HepG2 (cell line): ENCODE measurements at regions not wholly inside any gene's neighbourhood (a gene's known extent, or its start where the extent isn't known, plus 50 kb on each side); places are given as distances from the start of the nearest gene placed in this dataset.

ENCODE experiments used
- ATAC-seq: fragments of 200-7000 bp; cut with Tn5 transposase; 3 replicates; pipeline ENCODE4 v1.9.1; 2020; ENCODE audit warnings: mild to moderate bottlenecking, moderate library complexity
- BruUV-seq: library from RNA; stranded (reverse); fragments of 400-500 nt; replicated peaks from 2 replicates; lab custom pipeline; 2021; lab: Mats Ljungman, UMichigan
- CTCF ChIA-PET: fragments of 300-600 bp; formaldehyde crosslinking; extraction: SDS; loops from one replicate; lab custom pipeline; 2021; ENCODE audit warnings: low total read pairs, inconsistent platforms, low intra/inter-chr PET ratio; lab: Yijun Ruan, JAX
- POLR2A ChIA-PET: fragments of 350-600 bp; sonication (Branson Sonifier 250); formaldehyde crosslinking; loops from one replicate; lab custom pipeline; 2020; ENCODE audit warnings: antibody characterized with exemption, inconsistent platforms; lab: Yijun Ruan, JAX
- DNase-seq: peaks from one replicate; pipeline ENCODE4 v3.0.0-alpha.2; 2015; ENCODE audit warnings: low spot score
- FAIRE-seq: peaks from 3 replicates; lab custom pipeline; 2011; peaks lifted over from hg19 to GRCh38; lab: Jason Lieb, UNC
- H2AFZ ChIP-seq: one replicate; pipeline ENCODE4 v1.6.1; 2011; ENCODE audit warnings: low read length, inconsistent platforms
- H3K27ac ChIP-seq: fragments of 300-600 bp; 3 replicates; pipeline ENCODE4 v1.8.0; 2011; ENCODE audit warnings: mixed run types, mild to moderate bottlenecking, mixed read lengths, low read length, inconsistent platforms; ENCODE audit not compliant: insufficient read depth; ENCODE audit errors: extremely low read length
- H3K27me3 ChIP-seq, 2 experiments: fragments of 200-600 bp in 1 of 2; 2 replicates in 1 of 2; 3 replicates in 1 of 2; pipeline versions ENCODE4 v1.6.0 to v1.8.0; 2011; ENCODE audit warnings: low read length in 2 of 2, mild to moderate bottlenecking in 2 of 2, moderate library complexity in 2 of 2, inconsistent platforms in 1 of 2; ENCODE audit not compliant: insufficient read depth in 2 of 2, control insufficient read depth in 1 of 2
- H3K36me3 ChIP-seq, 2 experiments: fragments of 200-600 bp in 1 of 2; replicated peaks in 1 of 2; 2 replicates in 1 of 2; 3 replicates in 1 of 2; pipeline versions ENCODE4 v1.5.1 to v1.8.0; 2011; ENCODE audit warnings: low read length in 2 of 2, inconsistent platforms in 1 of 2; ENCODE audit not compliant: insufficient read depth in 2 of 2, control insufficient read depth in 1 of 2
- H3K4me1 ChIP-seq: 2 replicates; pipeline ENCODE4 v1.5.1; 2012; ENCODE audit warnings: low read length, inconsistent platforms; ENCODE audit not compliant: insufficient read depth
- H3K4me2 ChIP-seq: 2 replicates; pipeline ENCODE4 v1.6.0; 2011; ENCODE audit warnings: low read depth, low read length, inconsistent platforms
- H3K4me3 ChIP-seq, 3 experiments: fragments of 200-600 bp in 1 of 3; sonication (generic), shearing (Covaris generic) in 1 of 3; replicated peaks in 1 of 3; 2 replicates each; pipeline ENCODE4 v1.5.1; 2011 to 2016; ENCODE audit warnings: low read length in 3 of 3, inconsistent platforms in 2 of 3, low read depth in 2 of 3, mild to moderate bottlenecking in 2 of 3, control low read depth in 1 of 3, mixed read lengths in 1 of 3; ENCODE audit not compliant: insufficient read depth in 1 of 3
- H3K79me2 ChIP-seq: one replicate; pipeline ENCODE4 v1.6.1; 2011; ENCODE audit warnings: low read length, inconsistent platforms; ENCODE audit not compliant: insufficient read depth
- H3K9ac ChIP-seq: 2 replicates; pipeline ENCODE4 v1.6.0; 2011; ENCODE audit warnings: mild to moderate bottlenecking, low read depth, low read length, inconsistent platforms; ENCODE audit not compliant: insufficient read depth
- H3K9me3 ChIP-seq: 2 replicates; pipeline ENCODE4 v1.5.1; 2012; ENCODE audit warnings: mild to moderate bottlenecking, low read length
- H4K20me1 ChIP-seq: 2 replicates; pipeline ENCODE4 v1.6.0; 2011; ENCODE audit warnings: inconsistent platforms, mild to moderate bottlenecking, low read length, moderate library complexity; ENCODE audit not compliant: insufficient read depth
- CREBL2 ChIP-seq: sonication (generic); formaldehyde crosslinking; IDR thresholded peaks from 2 replicates; pipeline ENCODE4 v1.8.1; 2023; ENCODE audit warnings: missing genetic modification reagents, mild to moderate bottlenecking, borderline replicate concordance
- IRF9 ChIP-seq: sonication (generic); formaldehyde crosslinking; IDR thresholded peaks from 2 replicates; pipeline ENCODE4 v1.8.0; 2022; ENCODE audit warnings: missing genetic modification reagents, mild to moderate bottlenecking, borderline replicate concordance
- KMT2A ChIP-seq: sonication (generic); formaldehyde crosslinking; IDR thresholded peaks from 2 replicates; pipeline ENCODE4 v1.4.0; 2020; ENCODE audit warnings: missing genetic modification reagents
- LBX2 ChIP-seq: sonication (generic); formaldehyde crosslinking; IDR thresholded peaks from 2 replicates; pipeline ENCODE4 v1.5.0; 2020; ENCODE audit warnings: missing genetic modification reagents, mild to moderate bottlenecking, borderline replicate concordance
- MTF2 ChIP-seq: sonication (generic); formaldehyde crosslinking; IDR thresholded peaks from 2 replicates; pipeline ENCODE4 v1.5.0; 2020; ENCODE audit warnings: missing genetic modification reagents, borderline replicate concordance
- NFE2 ChIP-seq: sonication (generic); formaldehyde crosslinking; IDR thresholded peaks from 2 replicates; pipeline ENCODE4 v1.4.0; 2020; ENCODE audit warnings: missing genetic modification reagents
- ONECUT2 ChIP-seq: sonication (generic); formaldehyde crosslinking; IDR thresholded peaks from 2 replicates; pipeline ENCODE4 v1.4.0; 2020; ENCODE audit warnings: missing genetic modification reagents
- SIX1 ChIP-seq: sonication (generic); formaldehyde crosslinking; IDR thresholded peaks from 2 replicates; pipeline ENCODE4 v1.4.0; 2020; ENCODE audit warnings: missing genetic modification reagents, borderline replicate concordance
- SNAPC4 ChIP-seq: sonication (generic); formaldehyde crosslinking; IDR thresholded peaks from 2 replicates; pipeline ENCODE4 v1.4.0; 2020; ENCODE audit warnings: mild to moderate bottlenecking, missing genetic modification reagents
- SOX13 ChIP-seq, 3 experiments: fragments of 450-650 bp in 1 of 3; sonication (generic) in 1 of 3; formaldehyde crosslinking in 1 of 3; IDR thresholded peaks in 2 of 3; conservative IDR thresholded peaks in 1 of 3; 2 replicates each; pipeline versions ENCODE4 v1.5.0 to v1.6.1; 2016 to 2020; ENCODE audit warnings: antibody characterized with exemption in 1 of 3, mild to moderate bottlenecking in 1 of 3, missing compliant biosample characterization in 1 of 3, missing genetic modification reagents in 1 of 3, moderate library complexity in 1 of 3
- TMF1 ChIP-seq: sonication (generic); formaldehyde crosslinking; IDR thresholded peaks from 2 replicates; pipeline ENCODE4 v1.8.1; 2022; ENCODE audit warnings: low read depth, missing genetic modification reagents
- WIZ ChIP-seq: sonication (generic); formaldehyde crosslinking; IDR thresholded peaks from 2 replicates; pipeline ENCODE4 v1.5.1; 2020; ENCODE audit warnings: mild to moderate bottlenecking, missing genetic modification reagents
- ZNF275 ChIP-seq: sonication (generic); formaldehyde crosslinking; IDR thresholded peaks from 2 replicates; pipeline ENCODE4 v1.8.0; 2022; ENCODE audit warnings: missing genetic modification reagents, mild to moderate bottlenecking, inconsistent platforms, borderline replicate concordance
- ZNF432 ChIP-seq: sonication (generic); formaldehyde crosslinking; IDR thresholded peaks from 2 replicates; pipeline ENCODE4 v1.5.0; 2020; ENCODE audit warnings: missing genetic modification reagents, mild to moderate bottlenecking, borderline replicate concordance
- ZNF484 ChIP-seq: sonication (generic); formaldehyde crosslinking; IDR thresholded peaks from 2 replicates; pipeline ENCODE4 v1.5.1; 2020; ENCODE audit warnings: mild to moderate bottlenecking, low read depth, missing genetic modification reagents, borderline replicate concordance
- ZNF557 ChIP-seq: sonication (generic); formaldehyde crosslinking; IDR thresholded peaks from 2 replicates; pipeline ENCODE4 v1.4.0; 2020; ENCODE audit warnings: missing genetic modification reagents
- ZNF709 ChIP-seq: sonication (generic); formaldehyde crosslinking; IDR thresholded peaks from 2 replicates; pipeline ENCODE4 v1.5.0; 2020; ENCODE audit warnings: mild to moderate bottlenecking, missing genetic modification reagents
- WGBS: methylation state at CpG from one replicate; pipeline ENCODE4 v1.1.6; 2017; ENCODE audit warnings: low lambda C conversion rate; 5-methylcytosine and 5-hydroxymethylcytosine counted together
- in situ Hi-C: cut with HindIII; loops from 2 replicates; pipeline ENCODE4 v1.10.0; 2017; ENCODE audit warnings: low pct_unique_long_range_greater_than_20kb; ENCODE audit not compliant: extremely low pct_ligation_motif_present
- intact Hi-C: fragments of 100-400 bp; cut with micrococcal nuclease; formaldehyde crosslinking; loops from one replicate; pipeline ENCODE4 v1.10.0; 2022; ENCODE audit not compliant: unreplicated experiment

- 8% methylated on average over 3 of the region's 3 CpGs for WGBS
- BruUV-seq, result no TSS peak
- no peaks in the 10 kb centered on the region for H3K36me3 ChIP-seq
- FAIRE-seq, result no peak
- H3K9me3 ChIP-seq, result no peaks in the 10 kb centered on the region
- ChIA-PET POLR2A (no interaction called here), CTCF (no interaction called here)
- H3K4me2 ChIP-seq, result no peak overlapping the region
- no peak overlapping the region for H3K4me3 ChIP-seq
- in situ Hi-C loops, result no loop called here
- H3K79me2 ChIP-seq, result no peaks in the 10 kb centered on the region
- 0 out of 2 replicates have a peak, but pooled peaks cover 6% of the 10 kb centered on the region for H3K4me1 ChIP-seq
- no peak overlapping the region for H3K27ac ChIP-seq
- H2AFZ ChIP-seq, result no peak overlapping the region
- no peak for DNase-seq
- no peak for ATAC-seq
- H4K20me1 ChIP-seq, result no peaks in the 10 kb centered on the region
- H3K9ac ChIP-seq, result no peak overlapping the region
- intact Hi-C loops, result no loop called here
- peaks cover 0 to 4% of the 10 kb centered on the region in 2 experiments; a peak in 1 of 5 replicates for H3K27me3 ChIP-seq
- TF ChIP-seq ZNF709, result no peak
- no peak for TF ChIP-seq WIZ (CRISPR knock-in tag)
- no peak for TF ChIP-seq LBX2 (CRISPR knock-in tag)
- TF ChIP-seq MTF2 (CRISPR knock-in tag), result no peak
- no peak for TF ChIP-seq SOX13 (IDR thresholded peaks at IDR 0.05)
- no peak for TF ChIP-seq SOX13 (CRISPR knock-in tag; conservative IDR thresholded peaks at IDR 0.05 in 1 of 2, IDR thresholded peaks at IDR 0.05 in 1 of 2)
- TF ChIP-seq ZNF275 (CRISPR knock-in tag), result no peak
- no peak for TF ChIP-seq ZNF432 (CRISPR knock-in tag)
- no peak for TF ChIP-seq ZNF557
- no peak for TF ChIP-seq TMF1 (CRISPR knock-in tag)
- TF ChIP-seq NFE2 (CRISPR knock-in tag), result no peak
- no peak for TF ChIP-seq SNAPC4
- no peak for TF ChIP-seq IRF9 (CRISPR knock-in tag)
- TF ChIP-seq ONECUT2, result no peak
- no peak for TF ChIP-seq CREBL2 (CRISPR knock-in tag)
- no peak for TF ChIP-seq KMT2A
- TF ChIP-seq SIX1 (CRISPR knock-in tag), result no peak
- TF ChIP-seq ZNF484 (CRISPR knock-in tag), result no peak
Observed at GRCh38 chr6:6505111-6505510, 83.4 kb upstream of the LY86 start.
